ENCODE measurements at regions not wholly inside any gene's neighbourhood (a gene's known extent, or its start where the extent isn't known, plus 50 kb on each side); places are given as distances from the start of the nearest gene placed in this dataset.

DNA sequence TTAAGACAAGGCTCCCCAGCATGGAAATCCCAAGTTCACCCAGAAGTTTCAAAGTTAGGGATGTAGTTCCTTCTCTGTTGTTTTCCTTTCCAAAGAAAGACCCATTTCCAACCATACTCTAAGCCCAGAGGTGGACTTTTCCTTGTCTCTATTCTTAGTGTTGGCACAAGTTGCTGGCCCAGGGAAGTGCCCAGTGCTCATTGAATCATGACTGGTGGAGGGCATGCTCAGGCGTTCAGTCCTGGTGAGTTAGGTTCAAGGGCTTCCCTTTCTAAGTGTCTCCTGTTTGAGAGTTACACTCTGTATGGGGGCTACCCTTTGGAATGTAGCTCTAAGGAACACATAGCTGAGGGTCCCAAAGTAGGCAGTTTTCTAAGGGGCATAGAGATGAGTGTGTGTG, 389.5 kb downstream of the KCNRG start:
- Histone ChIP-seq H3K9me3 (no peaks in the 10 kb centered on the region), H3K27me3 (no peaks in the 10 kb centered on the region), H3K4me3 (no peak overlapping the region), H3K4me1 (no peaks in the 10 kb centered on the region), H3K36me3 (no peaks in the 10 kb centered on the region), H3K27ac (no peak overlapping the region)
- ATAC-seq, result no peak
- DNase-seq, result no peak
- TF ChIP-seq, protein P1, sequence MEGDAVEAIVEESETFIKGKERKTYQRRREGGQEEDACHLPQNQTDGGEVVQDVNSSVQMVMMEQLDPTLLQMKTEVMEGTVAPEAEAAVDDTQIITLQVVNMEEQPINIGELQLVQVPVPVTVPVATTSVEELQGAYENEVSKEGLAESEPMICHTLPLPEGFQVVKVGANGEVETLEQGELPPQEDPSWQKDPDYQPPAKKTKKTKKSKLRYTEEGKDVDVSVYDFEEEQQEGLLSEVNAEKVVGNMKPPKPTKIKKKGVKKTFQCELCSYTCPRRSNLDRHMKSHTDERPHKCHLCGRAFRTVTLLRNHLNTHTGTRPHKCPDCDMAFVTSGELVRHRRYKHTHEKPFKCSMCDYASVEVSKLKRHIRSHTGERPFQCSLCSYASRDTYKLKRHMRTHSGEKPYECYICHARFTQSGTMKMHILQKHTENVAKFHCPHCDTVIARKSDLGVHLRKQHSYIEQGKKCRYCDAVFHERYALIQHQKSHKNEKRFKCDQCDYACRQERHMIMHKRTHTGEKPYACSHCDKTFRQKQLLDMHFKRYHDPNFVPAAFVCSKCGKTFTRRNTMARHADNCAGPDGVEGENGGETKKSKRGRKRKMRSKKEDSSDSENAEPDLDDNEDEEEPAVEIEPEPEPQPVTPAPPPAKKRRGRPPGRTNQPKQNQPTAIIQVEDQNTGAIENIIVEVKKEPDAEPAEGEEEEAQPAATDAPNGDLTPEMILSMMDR (IDR thresholded peaks at IDR 0.05), result no peak
- intact Hi-C loops (cut with DNase I), result no loop called here

DNA sequence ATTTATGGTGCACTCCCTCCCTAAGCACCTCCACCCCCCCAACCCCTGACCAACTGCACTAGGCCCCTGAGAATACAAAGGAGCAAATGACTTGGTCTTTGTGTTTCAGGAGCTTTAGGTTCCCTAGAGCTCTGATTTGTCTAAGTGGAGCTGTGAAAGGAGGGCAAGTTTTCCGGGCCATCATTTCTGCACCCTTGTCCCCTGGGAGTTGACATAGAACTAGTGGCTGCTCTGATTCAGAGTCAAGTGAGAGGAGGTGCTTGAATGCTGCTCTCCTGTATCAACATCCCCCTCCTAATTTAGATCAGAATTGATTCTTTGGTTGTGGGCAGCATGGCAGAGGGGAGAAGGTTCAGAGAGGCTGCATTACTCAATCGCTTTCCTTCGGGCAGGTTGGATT, 391.6 kb downstream of the KCNRG start:
- no peaks in the 10 kb centered on the region for H3K9me3 ChIP-seq
- DNase-seq (no peak), ATAC-seq (no peak)
- intact Hi-C loops (cut with DNase I), result no loop called here
- H3K36me3 ChIP-seq, result no peaks in the 10 kb centered on the region
- H3K27me3 ChIP-seq, result no peaks in the 10 kb centered on the region
- H3K27ac ChIP-seq, result no peak overlapping the region
- TF ChIP-seq, protein P1 (IDR thresholded peaks at IDR 0.05), result no peak
- peaks cover 3 to 10% of the 10 kb centered on the region in 2 donors for H3K4me1 ChIP-seq
- no peak overlapping the region for H3K4me3 ChIP-seq

DNA sequence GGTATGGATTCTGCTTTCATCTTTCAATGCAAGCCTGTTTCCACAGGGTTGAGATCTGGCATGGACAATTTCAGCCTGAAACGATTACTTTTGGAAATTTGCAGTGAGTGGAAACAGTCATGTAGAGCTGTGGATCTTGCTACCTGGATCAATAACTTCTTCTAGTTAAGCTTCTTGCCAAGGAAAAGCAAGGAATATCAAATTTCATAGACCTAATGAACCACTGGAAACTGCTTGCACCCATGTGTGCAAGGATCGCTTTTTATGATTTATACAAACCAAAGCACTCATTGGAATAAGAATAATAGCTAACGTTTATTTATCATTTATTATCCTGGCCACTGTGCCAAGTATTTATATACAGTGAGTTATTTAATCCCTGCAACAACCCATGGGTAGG, 392.8 kb downstream of the KCNRG start:
- TF ChIP-seq, protein P1 (IDR thresholded peaks at IDR 0.05), result no peak
- no peak for ATAC-seq

DNA sequence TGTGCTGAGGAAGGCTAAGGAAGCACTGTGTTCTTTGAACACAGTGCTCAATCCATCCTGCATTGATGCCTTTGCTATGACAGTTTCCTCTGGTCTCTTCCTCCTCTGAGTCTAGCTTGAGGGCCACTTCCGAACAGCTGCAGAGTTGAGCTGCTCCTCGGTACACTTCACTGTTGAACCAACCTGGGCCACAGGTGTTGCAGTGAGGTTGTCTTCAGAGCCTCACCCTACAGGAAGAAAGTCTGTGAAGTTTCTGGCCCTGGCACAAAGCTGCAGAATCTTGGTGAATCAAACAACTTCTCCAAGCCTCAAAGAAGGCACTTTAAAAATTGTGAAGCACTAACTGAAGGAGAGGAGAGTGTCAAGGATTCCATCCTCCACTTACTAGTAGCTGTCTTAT, 394.0 kb downstream of the KCNRG start:
- ATAC-seq, result no peak
- intact Hi-C loops (cut with DNase I), result no loop called here
- H3K36me3 ChIP-seq, result no peaks in the 10 kb centered on the region
- DNase-seq, result no peak
- no peaks in the 10 kb centered on the region for H3K27me3 ChIP-seq
- no peak overlapping the region for H3K4me3 ChIP-seq
- TF ChIP-seq, protein P1 (IDR thresholded peaks at IDR 0.05), result no peak
- peaks cover 6 to 10% of the 10 kb centered on the region in 2 donors for H3K4me1 ChIP-seq
- H3K27ac ChIP-seq, result no peak overlapping the region
- no peaks in the 10 kb centered on the region for H3K9me3 ChIP-seq

More for the DNA sequence above, 392.8 kb downstream of the KCNRG start:
- Histone ChIP-seq H3K27me3 (no peaks in the 10 kb centered on the region), H3K4me3 (no peak overlapping the region), H3K27ac (no peak overlapping the region), H3K4me1 (peaks cover 6 to 10% of the 10 kb centered on the region in 2 donors), H3K9me3 (no peaks in the 10 kb centered on the region), H3K36me3 (no peaks in the 10 kb centered on the region)
- intact Hi-C loops (cut with DNase I), result no loop called here
- DNase-seq, result no peak

DNA sequence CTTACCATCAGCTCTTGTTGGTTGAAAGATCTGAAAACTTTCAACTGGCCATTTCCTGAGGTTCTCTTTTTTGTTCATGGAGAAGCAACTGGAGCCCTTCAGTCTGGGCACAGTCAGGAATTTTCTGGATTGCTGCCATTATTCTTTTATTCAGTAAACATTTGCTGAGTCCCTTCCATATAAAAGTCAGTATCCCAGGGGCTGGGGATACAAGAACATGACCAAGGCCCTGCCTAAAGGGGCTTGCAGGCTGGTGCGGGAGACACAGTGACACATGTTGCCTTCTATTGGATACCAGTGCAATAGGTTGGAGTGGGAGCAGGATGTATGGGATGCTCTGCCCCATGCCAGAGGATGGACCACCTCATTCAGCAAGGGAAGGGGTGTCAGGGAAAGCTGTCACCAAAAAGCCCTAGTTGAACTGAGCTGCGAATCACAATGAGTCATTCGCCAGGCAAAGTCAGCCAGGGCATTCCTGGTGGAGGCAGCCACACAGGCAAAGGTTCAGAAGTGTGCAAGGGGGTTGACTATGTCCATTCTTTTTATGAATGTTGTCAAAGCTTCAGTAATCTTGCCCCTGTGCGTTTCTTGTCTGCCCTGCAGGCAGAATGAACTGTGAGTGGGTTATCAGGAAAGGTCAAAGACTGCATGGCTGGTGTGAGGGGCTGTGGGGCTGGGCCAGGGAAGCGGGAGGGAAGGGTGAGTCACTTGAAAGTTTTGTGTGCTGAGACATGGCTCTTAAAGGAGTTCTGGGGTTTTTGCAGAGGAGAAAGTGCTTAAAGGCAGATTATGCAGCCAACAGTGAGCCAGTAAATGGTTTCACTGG, 395.9 kb downstream of the KCNRG start:
- Histone ChIP-seq H3K27ac (peak overlapping the region; percentile 42 to 51), H3K4me3 (no peak overlapping the region), H3K36me3 (no peaks in the 10 kb centered on the region), H3K4me1 (peaks cover 6 to 10% of the 10 kb centered on the region in 2 donors), H3K9me3 (no peaks in the 10 kb centered on the region), H3K27me3 (no peaks in the 10 kb centered on the region)
- peak in 1 of 4 donors; percentile 44 for DNase-seq
- TF ChIP-seq, protein P1 (IDR thresholded peaks at IDR 0.05), result no peak
- peak; percentile 92 for ATAC-seq
- intact Hi-C loops (cut with DNase I), result no loop called here

Measured in left lung (tissue), 4 donors.